Upper lobe of right lung (tissue), 1 donor: ENCODE measurements at regions not wholly inside any gene's neighbourhood (a gene's known extent, or its start where the extent isn't known, plus 50 kb on each side); places are given as distances from the start of the nearest gene placed in this dataset.

Experiments used
- ATAC-seq: fragments of 200-7000 bp; cut with Tn5 transposase; one replicate; pipeline ENCODE4 v1.9.1; 2020; ENCODE audit warnings: mild to moderate bottlenecking, moderate library complexity
- DNase-seq: peaks from one replicate; pipeline ENCODE4 v3.0.0-alpha.2; 2020
- H3K27ac ChIP-seq: fragments of 200-600 bp; one replicate; pipeline ENCODE4 v1.8.0; 2022
- H3K27me3 ChIP-seq: fragments of 200-600 bp; one replicate; pipeline ENCODE4 v1.8.0; 2022; ENCODE audit warnings: mild to moderate bottlenecking
- H3K36me3 ChIP-seq: fragments of 200-600 bp; one replicate; pipeline ENCODE4 v1.8.0; 2022
- H3K4me1 ChIP-seq: fragments of 200-600 bp; one replicate; pipeline ENCODE4 v1.8.0; 2022
- H3K4me3 ChIP-seq: fragments of 200-600 bp; one replicate; pipeline ENCODE4 v1.8.0; 2022; ENCODE audit warnings: mild to moderate bottlenecking
- H3K9me3 ChIP-seq: fragments of 200-600 bp; one replicate; pipeline ENCODE4 v1.8.0; 2022
- intact Hi-C: fragments of 100-400 bp; cut with DNase I; formaldehyde crosslinking; loops from one replicate; pipeline ENCODE4 v1.11.0; 2022
- TF ChIP-seq, protein P1 (sequence below): fragments of 200-600 bp; IDR thresholded peaks from one replicate; pipeline ENCODE4 v1.8.0; 2022; ENCODE audit warnings: antibody characterized with exemption
- donor health status: DM: no; HTN: yes; CAD: no; lungs with severe emphysema.

DNA sequence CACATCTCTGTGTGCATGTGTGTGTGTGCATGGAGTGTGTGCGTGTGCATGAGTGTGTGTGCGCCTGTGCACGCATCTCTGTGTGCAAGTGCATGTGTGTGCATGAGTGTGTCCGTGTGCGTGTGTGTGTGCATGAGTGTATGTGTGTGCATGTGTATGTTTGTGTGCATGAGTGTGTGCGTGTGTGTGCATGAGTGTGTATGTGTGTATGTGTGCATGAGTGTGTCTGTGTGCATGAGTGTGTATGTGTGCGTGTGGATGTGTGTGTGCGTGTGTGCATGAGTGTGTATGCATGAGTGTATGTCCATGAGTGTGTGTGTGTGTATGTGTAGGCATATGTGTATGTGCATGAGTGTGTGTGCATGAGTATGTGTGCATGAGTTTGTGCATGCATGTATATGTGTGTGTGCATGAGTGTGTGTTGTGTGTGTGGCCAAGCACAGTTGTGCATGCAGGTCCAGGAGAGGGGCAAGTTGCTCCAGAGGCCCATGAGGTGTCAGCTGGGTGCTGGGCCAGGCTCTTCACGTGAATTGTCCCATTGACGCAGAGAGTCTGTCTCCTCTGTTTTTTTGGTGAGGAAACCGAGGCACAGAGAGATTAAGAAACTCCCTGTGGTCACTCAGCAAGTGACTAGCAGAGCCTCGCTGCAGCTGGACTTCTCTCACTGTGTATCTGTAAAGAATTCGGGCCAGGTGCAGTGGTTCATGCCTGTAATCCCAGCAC, 75.5 kb downstream of the ASB1 start:
- no peaks in the 10 kb centered on the region for H3K36me3 ChIP-seq
- intact Hi-C loops = no loop called here
- no peaks in the 10 kb centered on the region for H3K9me3 ChIP-seq
- no peak overlapping the region for H3K4me3 ChIP-seq
- DNase-seq (peak; percentile 16), ATAC-seq (no peak)
- no peaks in the 10 kb centered on the region for H3K27me3 ChIP-seq
- no peak overlapping the region for H3K27ac ChIP-seq
- no peaks in the 10 kb centered on the region for H3K4me1 ChIP-seq
- TF ChIP-seq, protein P1, sequence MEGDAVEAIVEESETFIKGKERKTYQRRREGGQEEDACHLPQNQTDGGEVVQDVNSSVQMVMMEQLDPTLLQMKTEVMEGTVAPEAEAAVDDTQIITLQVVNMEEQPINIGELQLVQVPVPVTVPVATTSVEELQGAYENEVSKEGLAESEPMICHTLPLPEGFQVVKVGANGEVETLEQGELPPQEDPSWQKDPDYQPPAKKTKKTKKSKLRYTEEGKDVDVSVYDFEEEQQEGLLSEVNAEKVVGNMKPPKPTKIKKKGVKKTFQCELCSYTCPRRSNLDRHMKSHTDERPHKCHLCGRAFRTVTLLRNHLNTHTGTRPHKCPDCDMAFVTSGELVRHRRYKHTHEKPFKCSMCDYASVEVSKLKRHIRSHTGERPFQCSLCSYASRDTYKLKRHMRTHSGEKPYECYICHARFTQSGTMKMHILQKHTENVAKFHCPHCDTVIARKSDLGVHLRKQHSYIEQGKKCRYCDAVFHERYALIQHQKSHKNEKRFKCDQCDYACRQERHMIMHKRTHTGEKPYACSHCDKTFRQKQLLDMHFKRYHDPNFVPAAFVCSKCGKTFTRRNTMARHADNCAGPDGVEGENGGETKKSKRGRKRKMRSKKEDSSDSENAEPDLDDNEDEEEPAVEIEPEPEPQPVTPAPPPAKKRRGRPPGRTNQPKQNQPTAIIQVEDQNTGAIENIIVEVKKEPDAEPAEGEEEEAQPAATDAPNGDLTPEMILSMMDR = no peak

DNA sequence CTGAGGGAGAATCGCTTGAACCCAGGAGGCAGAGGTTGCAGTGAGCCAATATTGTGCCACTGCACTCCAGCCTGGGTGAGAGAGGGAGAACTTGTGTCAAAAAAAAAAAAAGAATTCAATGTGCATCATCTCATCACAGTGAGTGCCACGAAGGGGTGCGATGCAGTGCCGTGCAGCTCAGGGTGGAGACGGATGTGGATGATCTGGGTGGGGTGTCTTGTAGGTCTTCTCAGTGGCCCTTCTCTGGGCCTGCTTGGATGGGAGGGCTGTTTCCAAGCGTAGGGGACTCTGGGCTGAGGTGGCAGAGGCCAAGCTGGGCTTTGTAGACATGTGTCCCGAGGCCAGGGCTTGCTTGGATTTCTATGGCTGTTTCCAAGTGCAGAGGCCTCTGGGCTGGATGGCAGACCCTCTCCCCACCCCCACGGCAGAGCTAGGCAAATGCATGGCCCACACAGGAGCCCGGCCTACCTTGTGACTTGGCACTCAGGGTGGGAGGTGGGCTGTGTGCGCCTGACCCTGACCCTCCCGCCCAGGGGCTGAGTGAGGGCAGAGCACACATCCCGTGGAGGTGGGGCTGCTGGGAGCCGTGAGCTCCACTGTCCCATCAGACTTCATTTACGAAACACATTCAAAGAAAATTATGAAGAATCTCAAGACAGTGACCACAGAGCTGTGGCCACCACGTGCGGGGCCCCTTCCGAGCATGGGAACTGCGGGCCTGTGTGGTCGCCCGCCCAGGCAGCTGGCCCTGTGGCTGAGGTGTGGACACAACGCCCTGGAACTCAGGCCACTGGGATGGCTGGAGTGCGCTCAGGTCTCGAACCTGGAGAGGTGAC, 76.4 kb downstream of the ASB1 start:
- Histone ChIP-seq H3K9me3 (no peaks in the 10 kb centered on the region), H3K4me1 (no peaks in the 10 kb centered on the region), H3K36me3 (no peaks in the 10 kb centered on the region), H3K4me3 (no peak overlapping the region), H3K27me3 (no peaks in the 10 kb centered on the region), H3K27ac (no peak overlapping the region)
- intact Hi-C loops = no loop called here
- TF ChIP-seq, protein P1 = no peak
- DNase-seq = peak; percentile 58
- ATAC-seq = no peak

DNA sequence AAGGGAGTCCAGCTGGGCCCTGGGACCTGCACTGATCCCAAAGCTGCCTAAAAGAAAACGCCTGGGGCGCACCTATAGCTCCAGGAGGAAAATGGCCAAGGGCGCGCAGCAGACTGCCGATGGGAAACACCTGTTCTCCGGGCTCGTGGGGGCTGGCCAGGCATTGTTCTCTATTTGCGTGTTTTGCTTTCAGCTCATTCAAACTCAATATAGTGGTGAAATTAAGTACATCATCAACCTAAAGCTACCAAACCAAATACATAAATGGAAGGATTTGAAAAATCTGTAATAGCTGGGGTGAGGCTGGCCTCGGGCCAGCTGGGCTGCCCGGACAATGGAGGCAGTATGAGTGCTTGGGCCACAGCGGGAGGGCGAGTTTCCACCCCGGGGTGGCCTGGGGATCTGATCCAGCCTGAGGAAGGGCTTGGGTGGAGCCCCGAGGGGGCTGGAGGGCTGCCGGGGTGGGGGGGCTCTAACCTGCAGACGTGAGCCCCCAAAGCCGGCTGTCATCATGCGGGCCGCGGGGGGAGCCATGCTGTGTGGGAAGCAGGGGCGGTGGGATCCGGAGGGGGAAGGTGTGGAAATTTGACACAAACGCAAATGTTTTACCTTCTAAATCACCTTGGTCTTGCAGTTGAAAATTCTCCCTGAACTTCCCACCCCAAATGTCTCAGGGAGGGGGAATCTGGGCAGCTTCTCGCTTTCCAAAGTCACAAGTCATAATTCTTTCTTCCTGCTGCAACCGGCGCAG, 77.6 kb downstream of the ASB1 start:
- H3K27me3 ChIP-seq = no peaks in the 10 kb centered on the region
- no peaks in the 10 kb centered on the region for H3K9me3 ChIP-seq
- H3K27ac ChIP-seq = no peak overlapping the region
- TF ChIP-seq, protein P1 = no peak
- intact Hi-C loops = no loop called here
- DNase-seq = peak; percentile 59
- H3K4me3 ChIP-seq = no peak overlapping the region
- no peaks in the 10 kb centered on the region for H3K4me1 ChIP-seq
- H3K36me3 ChIP-seq = no peaks in the 10 kb centered on the region
- ATAC-seq = no peak

DNA sequence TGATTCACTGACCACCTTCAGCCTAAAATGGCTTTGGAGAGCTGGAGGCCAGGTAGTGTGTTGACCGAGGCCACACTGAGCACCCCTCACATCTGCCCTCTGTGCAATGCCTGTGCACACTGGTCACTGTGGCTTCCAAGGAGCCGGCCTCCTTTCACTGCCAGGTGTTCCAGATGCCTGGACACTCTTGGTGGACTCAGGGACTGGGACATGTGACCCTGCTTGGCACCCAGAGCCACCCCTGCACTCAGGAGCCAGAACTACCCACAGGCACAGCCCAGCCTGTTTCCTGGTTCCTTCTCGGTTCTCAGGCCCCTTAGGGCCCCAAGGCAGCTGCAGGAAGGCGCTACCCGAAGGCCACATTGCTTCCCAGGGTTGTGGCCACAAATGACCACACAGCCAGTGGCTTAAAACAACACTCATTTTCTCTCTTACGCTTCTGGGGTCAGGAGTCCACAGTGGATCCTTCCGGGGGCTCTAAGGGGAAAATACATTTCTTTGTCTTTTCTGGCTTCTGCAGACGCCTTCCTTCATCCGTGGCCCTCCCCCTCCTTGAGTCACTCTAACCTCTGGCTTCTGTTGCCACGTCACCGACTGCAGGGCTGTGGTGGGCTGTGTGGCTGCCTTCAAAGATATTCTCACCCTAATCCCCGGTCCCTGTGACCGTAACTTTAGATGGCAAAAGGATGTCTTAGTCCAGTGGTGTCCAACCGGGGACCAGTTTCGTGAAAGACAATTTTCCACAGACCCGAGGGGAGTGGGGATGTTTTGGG, 78.6 kb downstream of the ASB1 start:
- ATAC-seq = no peak
- Histone ChIP-seq H3K27me3 (no peaks in the 10 kb centered on the region), H3K4me3 (no peak overlapping the region), H3K36me3 (no peaks in the 10 kb centered on the region), H3K4me1 (no peaks in the 10 kb centered on the region), H3K27ac (no peak overlapping the region), H3K9me3 (no peaks in the 10 kb centered on the region)
- DNase-seq = peak; percentile 52
- TF ChIP-seq, protein P1 = no peak
- intact Hi-C loops = no loop called here

DNA sequence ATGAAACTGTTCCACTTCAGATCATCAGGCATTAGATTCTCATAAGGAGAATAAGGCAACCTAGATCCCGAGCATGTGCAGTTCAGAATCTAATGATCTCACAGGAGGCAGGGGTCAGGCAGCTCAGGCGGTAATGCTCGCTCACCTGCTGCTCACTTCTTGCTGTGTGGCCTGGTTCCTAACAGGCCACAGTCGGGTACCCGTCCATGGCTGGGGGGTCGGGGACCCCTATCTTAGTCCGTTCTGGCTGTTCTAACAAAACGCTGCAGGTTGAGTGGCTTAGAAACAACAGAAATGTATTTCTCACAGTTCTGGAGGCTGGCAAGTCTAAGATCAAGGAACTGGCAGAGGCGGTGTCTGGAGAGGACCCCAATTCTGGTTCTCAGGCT, 79.2 kb downstream of the ASB1 start:
- ATAC-seq = no peak
- H3K9me3 ChIP-seq = no peaks in the 10 kb centered on the region
- TF ChIP-seq, protein P1 = no peak

More for the DNA sequence above, 79.2 kb downstream of the ASB1 start:
- Histone ChIP-seq H3K27me3 (no peaks in the 10 kb centered on the region), H3K36me3 (no peaks in the 10 kb centered on the region), H3K4me1 (no peaks in the 10 kb centered on the region), H3K27ac (no peak overlapping the region), H3K4me3 (no peak overlapping the region)
- DNase-seq = no peak
- intact Hi-C loops = no loop called here
